Parathyroid adenoma (tissue), 2 donors: ENCODE measurements at regions not wholly inside any gene's neighbourhood (a gene's known extent, or its start where the extent isn't known, plus 50 kb on each side); places are given as distances from the start of the nearest gene placed in this dataset.

ENCODE experiments used
- H2AFZ ChIP-seq: fragments of 300-600 bp; sonication (generic); one replicate; pipeline ENCODE4 v1.7.0; 2017; ENCODE audit warnings: antibody characterized with exemption, mild to moderate bottlenecking
- H3K27ac ChIP-seq: fragments of 300-600 bp; sonication (generic); one replicate; pipeline ENCODE4 v1.7.0; 2017
- H3K27me3 ChIP-seq: fragments of 300-600 bp; sonication (generic); one replicate; pipeline ENCODE4 v1.7.0; 2017; ENCODE audit warnings: low read length; ENCODE audit not compliant: control insufficient read depth, insufficient read depth
- H3K36me3 ChIP-seq: fragments of 300-600 bp; sonication (generic); one replicate; pipeline ENCODE4 v1.7.0; 2017; ENCODE audit warnings: low read length; ENCODE audit not compliant: control insufficient read depth, insufficient read depth
- H3K4me1 ChIP-seq: fragments of 300-600 bp; sonication (generic); one replicate; pipeline ENCODE4 v1.7.0; 2017; ENCODE audit warnings: control low read depth
- H3K4me2 ChIP-seq: fragments of 300-600 bp; sonication (generic); one replicate; pipeline ENCODE4 v1.7.0; 2017; ENCODE audit warnings: low read length
- H3K4me3 ChIP-seq: fragments of 300-600 bp; sonication (generic); one replicate; pipeline ENCODE4 v1.7.0; 2017; ENCODE audit warnings: low read depth, low read length
- H3K79me2 ChIP-seq: fragments of 300-600 bp; sonication (generic); one replicate; pipeline ENCODE4 v1.7.0; 2017; ENCODE audit warnings: control low read depth
- H3K9ac ChIP-seq: fragments of 300-600 bp; sonication (generic); one replicate; pipeline ENCODE4 v1.7.0; 2017; ENCODE audit warnings: mild to moderate bottlenecking
- H3K9me3 ChIP-seq: fragments of 300-600 bp; sonication (generic); one replicate; pipeline ENCODE4 v1.7.0; 2017; ENCODE audit warnings: low read length; ENCODE audit not compliant: control insufficient read depth
- CTCF ChIP-seq: fragments of 300-600 bp; sonication (generic); IDR thresholded peaks from one replicate; pipeline ENCODE4 v1.7.0; 2017; ENCODE audit warnings: antibody characterized with exemption, mild to moderate bottlenecking
- donor health status: primary hyperparathyroidism.

DNA sequence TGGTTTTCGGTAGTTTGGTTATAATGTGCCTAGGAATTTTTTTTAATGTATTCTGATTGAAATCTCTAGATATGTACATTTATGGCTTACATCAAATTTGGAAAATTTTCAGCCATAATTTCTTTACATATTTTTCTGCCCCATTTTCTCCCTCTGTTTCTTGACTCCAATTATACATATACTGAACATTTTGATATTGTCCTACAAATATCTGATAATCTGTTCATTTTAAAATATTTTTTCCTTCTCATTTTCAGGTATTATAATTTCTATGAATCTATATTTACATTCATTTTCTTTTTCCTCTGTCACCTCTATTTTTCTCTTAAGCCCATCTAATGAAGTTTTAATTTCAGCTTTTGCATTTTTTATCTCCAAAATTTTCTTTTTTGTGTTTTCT lies 82.7 kb upstream of the TMLHE start:
- no peaks in the 10 kb centered on the region for H3K79me2 ChIP-seq
- H3K4me2 ChIP-seq: no peak overlapping the region
- no peak for TF ChIP-seq CTCF
- H3K27ac ChIP-seq: no peak overlapping the region
- no peak overlapping the region for H3K4me3 ChIP-seq
- H3K4me1 ChIP-seq: no peaks in the 10 kb centered on the region
- no peak overlapping the region for H3K9ac ChIP-seq
- no peaks in the 10 kb centered on the region for H3K36me3 ChIP-seq
- no peak overlapping the region for H2AFZ ChIP-seq
- H3K27me3 ChIP-seq: no peaks in the 10 kb centered on the region
- H3K9me3 ChIP-seq: no peaks in the 10 kb centered on the region

- Histone ChIP-seq H3K4me3 (no peak overlapping the region), H3K36me3 (no peaks in the 10 kb centered on the region), H3K9me3 (no peaks in the 10 kb centered on the region), H3K4me1 (no peaks in the 10 kb centered on the region), H3K4me2 (no peak overlapping the region), H3K79me2 (no peaks in the 10 kb centered on the region), H3K27ac (no peak overlapping the region), H3K9ac (no peak overlapping the region), H3K27me3 (no peaks in the 10 kb centered on the region), H2AFZ (no peak overlapping the region)
- no peak for TF ChIP-seq CTCF
Observed at GRCh38 chrX:155694649-155695048, 81.9 kb upstream of the TMLHE start.

- no peaks in the 10 kb centered on the region for H3K4me1 ChIP-seq
- TF ChIP-seq CTCF: no peak
- no peak overlapping the region for H2AFZ ChIP-seq
- no peak overlapping the region for H3K4me2 ChIP-seq
- H3K79me2 ChIP-seq: no peaks in the 10 kb centered on the region
- no peaks in the 10 kb centered on the region for H3K9me3 ChIP-seq
- no peak overlapping the region for H3K9ac ChIP-seq
- H3K27ac ChIP-seq: no peak overlapping the region
- H3K36me3 ChIP-seq: no peaks in the 10 kb centered on the region
- H3K4me3 ChIP-seq: no peak overlapping the region
- no peaks in the 10 kb centered on the region for H3K27me3 ChIP-seq
Observed at GRCh38 chrX:155682834-155683233, 70.1 kb upstream of the TMLHE start.

DNA sequence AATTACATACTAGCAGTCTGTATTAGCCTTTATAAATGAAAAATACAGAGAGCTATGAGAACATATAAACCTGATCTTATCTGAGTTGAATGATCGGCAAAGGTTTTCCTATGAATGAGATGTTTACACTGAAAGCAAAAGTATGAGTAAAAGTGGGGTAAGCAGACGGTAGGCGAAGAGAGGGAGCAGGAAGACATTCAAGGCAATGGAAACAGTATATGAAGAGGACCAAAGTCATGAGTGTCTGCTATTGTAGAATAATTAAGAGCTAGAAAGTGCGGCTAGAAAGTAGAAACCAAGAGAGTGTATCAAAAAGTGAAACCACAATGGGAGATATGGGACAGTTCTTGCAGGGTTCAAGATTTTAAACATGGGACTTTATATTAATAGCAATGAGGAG lies 67.0 kb upstream of the TMLHE start:
- Histone ChIP-seq H3K27ac (no peak overlapping the region), H2AFZ (no peak overlapping the region), H3K4me2 (no peak overlapping the region), H3K79me2 (no peaks in the 10 kb centered on the region), H3K4me1 (no peaks in the 10 kb centered on the region), H3K9me3 (no peaks in the 10 kb centered on the region), H3K36me3 (no peaks in the 10 kb centered on the region), H3K27me3 (no peaks in the 10 kb centered on the region), H3K4me3 (no peak overlapping the region), H3K9ac (no peak overlapping the region)
- no peak for TF ChIP-seq CTCF

DNA sequence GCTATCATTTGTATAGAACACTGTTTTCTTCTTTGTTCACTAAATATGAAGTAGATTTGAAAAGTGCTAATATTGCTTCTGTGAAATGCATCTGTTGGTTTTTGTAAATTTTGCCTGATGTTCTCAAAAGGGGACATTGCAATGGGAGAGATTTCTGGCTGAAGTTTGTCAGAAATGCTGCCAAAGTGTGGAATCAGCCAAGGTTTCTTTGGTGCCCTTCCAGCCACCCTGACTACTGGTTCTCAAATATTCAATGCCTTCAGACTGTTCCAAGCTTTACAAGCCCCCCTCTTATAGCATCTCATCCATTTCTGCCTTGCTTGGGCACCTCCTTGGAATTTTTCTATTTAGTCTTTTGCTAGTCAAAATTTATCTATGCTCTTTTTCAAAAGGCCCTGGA lies 60.6 kb upstream of the TMLHE start:
- TF ChIP-seq CTCF: no peak
- no peak overlapping the region for H3K4me2 ChIP-seq
- no peaks in the 10 kb centered on the region for H3K36me3 ChIP-seq

More for the DNA sequence above, 60.6 kb upstream of the TMLHE start:
- H3K9ac ChIP-seq: no peak overlapping the region
- no peaks in the 10 kb centered on the region for H3K4me1 ChIP-seq
- H2AFZ ChIP-seq: no peak overlapping the region
- no peaks in the 10 kb centered on the region for H3K79me2 ChIP-seq
- H3K27ac ChIP-seq: no peak overlapping the region
- no peaks in the 10 kb centered on the region for H3K9me3 ChIP-seq
- no peak overlapping the region for H3K4me3 ChIP-seq
- H3K27me3 ChIP-seq: no peaks in the 10 kb centered on the region
